ENCODE measurements at regions not wholly inside any gene's neighbourhood (a gene's known extent, or its start where the extent isn't known, plus 50 kb on each side); places are given as distances from the start of the nearest gene placed in this dataset.

DNA sequence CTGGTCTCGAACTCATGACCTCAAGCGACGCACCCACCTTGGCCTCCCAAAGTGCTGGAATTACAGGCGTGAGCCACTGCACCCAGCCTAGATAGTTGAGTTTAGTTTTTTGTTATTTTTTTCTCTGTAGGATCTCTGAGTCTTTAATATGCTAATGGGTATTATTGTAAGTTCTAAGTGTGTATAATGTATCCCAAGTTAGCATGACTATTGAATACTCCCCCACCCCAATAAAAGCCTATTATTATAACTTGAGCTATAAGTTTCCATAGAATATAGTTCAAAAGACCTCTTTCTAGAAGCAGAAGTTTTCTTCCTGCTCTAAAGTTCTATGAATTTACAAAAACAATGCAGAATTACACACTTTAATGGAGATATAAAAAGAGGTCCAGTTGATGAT is 210.4 kb upstream of the MARCKS start:
- no peak overlapping the region for H3K4me3 ChIP-seq
- no peaks in the 10 kb centered on the region for H3K9me3 ChIP-seq
- no peak for DNase-seq
- H3K27me3 ChIP-seq = no peaks in the 10 kb centered on the region
- no peaks in the 10 kb centered on the region for H3K4me1 ChIP-seq
- no peak for TF ChIP-seq POLR2A (IDR thresholded peaks at IDR 0.05)
- TF ChIP-seq, protein P1, sequence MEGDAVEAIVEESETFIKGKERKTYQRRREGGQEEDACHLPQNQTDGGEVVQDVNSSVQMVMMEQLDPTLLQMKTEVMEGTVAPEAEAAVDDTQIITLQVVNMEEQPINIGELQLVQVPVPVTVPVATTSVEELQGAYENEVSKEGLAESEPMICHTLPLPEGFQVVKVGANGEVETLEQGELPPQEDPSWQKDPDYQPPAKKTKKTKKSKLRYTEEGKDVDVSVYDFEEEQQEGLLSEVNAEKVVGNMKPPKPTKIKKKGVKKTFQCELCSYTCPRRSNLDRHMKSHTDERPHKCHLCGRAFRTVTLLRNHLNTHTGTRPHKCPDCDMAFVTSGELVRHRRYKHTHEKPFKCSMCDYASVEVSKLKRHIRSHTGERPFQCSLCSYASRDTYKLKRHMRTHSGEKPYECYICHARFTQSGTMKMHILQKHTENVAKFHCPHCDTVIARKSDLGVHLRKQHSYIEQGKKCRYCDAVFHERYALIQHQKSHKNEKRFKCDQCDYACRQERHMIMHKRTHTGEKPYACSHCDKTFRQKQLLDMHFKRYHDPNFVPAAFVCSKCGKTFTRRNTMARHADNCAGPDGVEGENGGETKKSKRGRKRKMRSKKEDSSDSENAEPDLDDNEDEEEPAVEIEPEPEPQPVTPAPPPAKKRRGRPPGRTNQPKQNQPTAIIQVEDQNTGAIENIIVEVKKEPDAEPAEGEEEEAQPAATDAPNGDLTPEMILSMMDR (IDR thresholded peaks at IDR 0.05) = no peak
- H3K27ac ChIP-seq = no peak overlapping the region
- no peaks in the 10 kb centered on the region for H3K36me3 ChIP-seq
- intact Hi-C loops (cut with DNase I; ENCODE audit: low total_unique reads) = no loop called here

DNA sequence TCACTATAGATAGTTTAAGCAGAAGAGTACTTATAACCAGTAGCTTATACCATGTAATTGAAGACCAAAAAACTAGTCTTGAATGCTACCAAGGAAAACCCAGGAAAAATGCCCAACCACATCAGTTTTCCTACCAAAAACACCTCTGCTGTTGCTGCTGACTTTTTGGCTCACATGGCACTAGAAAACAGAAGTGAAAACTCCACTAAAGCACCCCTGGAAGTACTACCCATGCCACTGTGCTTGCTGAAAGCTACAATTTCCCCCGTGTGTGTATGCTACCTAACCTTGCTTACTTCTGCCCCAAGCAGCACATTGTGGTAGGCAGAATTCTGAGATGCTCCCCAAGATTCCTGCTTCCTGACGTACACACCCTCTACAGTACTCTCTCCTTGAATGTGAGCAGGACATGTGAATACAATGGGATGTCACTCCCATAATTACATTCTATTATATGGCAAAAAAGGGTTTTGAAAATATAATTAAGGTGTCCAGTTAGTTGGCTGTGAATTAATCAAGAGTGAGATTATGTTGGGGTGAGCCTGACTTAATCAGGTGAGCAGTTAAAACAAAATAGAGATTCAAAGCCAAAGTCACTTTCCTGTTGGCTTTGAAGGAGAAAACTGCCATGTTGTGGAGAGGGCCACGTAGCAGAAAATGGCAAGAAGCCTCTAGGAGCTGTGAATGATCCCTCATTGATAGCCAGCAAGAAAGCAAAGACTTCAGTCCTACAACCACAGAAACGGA is 209.8 kb upstream of the MARCKS start:
- no peaks in the 10 kb centered on the region for H3K27me3 ChIP-seq
- H3K36me3 ChIP-seq = no peaks in the 10 kb centered on the region
- no peaks in the 10 kb centered on the region for H3K4me1 ChIP-seq
- DNase-seq = no peak
- H3K9me3 ChIP-seq = no peaks in the 10 kb centered on the region
- no peak for TF ChIP-seq POLR2A (IDR thresholded peaks at IDR 0.05)
- TF ChIP-seq, protein P1 (IDR thresholded peaks at IDR 0.05) = no peak
- H3K4me3 ChIP-seq = no peak overlapping the region
- H3K27ac ChIP-seq = no peak overlapping the region
- intact Hi-C loops (cut with DNase I; ENCODE audit: low total_unique reads) = no loop called here

DNA sequence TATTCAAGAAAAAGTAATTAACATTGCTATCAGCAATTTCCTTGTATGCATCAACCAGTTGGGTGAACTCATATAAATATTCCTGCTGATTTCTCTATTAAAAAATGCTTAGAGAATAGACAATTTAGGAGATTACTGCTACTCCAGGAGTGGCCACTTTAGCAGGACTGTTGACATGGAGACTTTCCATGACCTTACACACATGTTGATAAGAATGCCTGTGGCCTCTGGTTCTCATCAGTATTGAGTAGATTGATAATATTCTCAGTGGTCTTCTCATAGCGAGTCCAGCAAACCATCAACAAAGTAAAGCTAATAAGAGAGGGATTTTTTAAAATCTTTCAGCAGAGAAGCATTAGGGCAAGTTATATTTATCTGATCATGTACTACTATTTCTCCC is 208.4 kb upstream of the MARCKS start:
- no peaks in the 10 kb centered on the region for H3K9me3 ChIP-seq
- intact Hi-C loops (cut with DNase I; ENCODE audit: low total_unique reads) = no loop called here
- no peak overlapping the region for H3K27ac ChIP-seq
- DNase-seq = no peak
- H3K4me1 ChIP-seq = no peaks in the 10 kb centered on the region
- no peaks in the 10 kb centered on the region for H3K27me3 ChIP-seq
- H3K4me3 ChIP-seq = no peak overlapping the region
- no peaks in the 10 kb centered on the region for H3K36me3 ChIP-seq
- TF ChIP-seq, protein P1 (IDR thresholded peaks at IDR 0.05) = no peak
- no peak for TF ChIP-seq POLR2A (IDR thresholded peaks at IDR 0.05)

DNA sequence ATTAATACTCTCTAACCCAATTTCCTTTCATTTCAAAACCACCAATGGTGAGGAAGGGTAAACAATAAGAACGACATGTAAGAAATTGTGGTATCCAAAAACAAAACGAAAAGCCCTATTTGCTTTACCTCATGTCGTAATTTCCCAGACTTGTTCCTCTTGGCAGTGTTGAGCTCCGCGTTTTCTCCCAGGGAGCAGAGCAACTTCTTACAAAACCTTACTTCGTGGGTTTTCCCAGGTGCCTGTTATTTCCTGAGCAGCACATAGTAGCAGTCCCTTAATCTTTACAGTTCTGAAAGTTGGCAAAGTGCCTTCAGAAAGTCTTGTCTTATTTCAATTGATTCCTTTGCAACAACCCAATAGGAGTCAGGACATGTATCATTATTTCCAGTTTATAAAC is 207.9 kb upstream of the MARCKS start:
- Histone ChIP-seq H3K27me3 (no peaks in the 10 kb centered on the region), H3K27ac (no peak overlapping the region), H3K36me3 (no peaks in the 10 kb centered on the region), H3K4me1 (no peaks in the 10 kb centered on the region), H3K4me3 (no peak overlapping the region), H3K9me3 (no peaks in the 10 kb centered on the region)
- DNase-seq = no peak
- TF ChIP-seq, protein P1 (IDR thresholded peaks at IDR 0.05) = no peak
- TF ChIP-seq POLR2A (IDR thresholded peaks at IDR 0.05) = no peak
- intact Hi-C loops (cut with DNase I; ENCODE audit: low total_unique reads) = no loop called here

DNA sequence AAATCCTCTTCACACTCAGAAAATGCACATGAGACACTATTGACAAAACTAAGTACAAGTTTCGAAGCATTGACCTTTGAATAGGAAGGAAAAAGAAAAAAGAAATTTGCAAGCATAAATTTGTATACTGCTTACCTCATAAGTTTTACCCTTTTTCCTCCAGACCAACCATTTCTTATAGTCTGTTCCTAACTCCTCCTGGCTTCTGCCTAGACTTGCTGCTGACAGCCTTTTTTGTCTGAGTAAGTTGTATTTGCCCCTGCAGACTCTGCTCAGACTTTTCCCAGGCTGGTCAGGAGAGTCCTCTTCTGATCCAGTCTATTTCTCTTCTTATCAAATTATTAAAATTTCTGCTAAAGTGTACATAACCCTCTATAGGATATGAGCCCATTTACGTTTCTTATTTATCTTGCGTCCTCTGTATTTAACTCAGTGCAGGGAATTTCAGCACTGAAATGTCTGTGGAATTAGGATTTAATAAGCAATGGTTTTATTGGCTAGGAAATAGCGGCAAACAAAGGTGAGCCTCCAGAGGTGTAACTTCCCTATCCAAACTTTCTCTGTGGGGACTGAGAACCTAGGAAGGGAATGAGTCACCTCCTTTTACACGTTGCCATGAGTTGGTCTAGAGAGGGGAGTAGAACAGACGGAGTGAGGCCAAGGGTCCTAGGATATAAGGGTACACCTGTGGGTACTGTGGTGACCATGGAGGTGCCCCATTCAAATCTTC is 207.1 kb upstream of the MARCKS start:
- Histone ChIP-seq H3K4me1 (no peaks in the 10 kb centered on the region), H3K27ac (no peak overlapping the region), H3K36me3 (no peaks in the 10 kb centered on the region), H3K9me3 (no peaks in the 10 kb centered on the region), H3K27me3 (no peaks in the 10 kb centered on the region), H3K4me3 (no peak overlapping the region)
- intact Hi-C loops (cut with DNase I; ENCODE audit: low total_unique reads) = no loop called here
- no peak for TF ChIP-seq POLR2A (IDR thresholded peaks at IDR 0.05)
- TF ChIP-seq, protein P1 (IDR thresholded peaks at IDR 0.05) = no peak
- no peak for DNase-seq
